Tibial nerve (tissue), 4 donors: ENCODE measurements at regions not wholly inside any gene's neighbourhood (a gene's known extent, or its start where the extent isn't known, plus 50 kb on each side); places are given as distances from the start of the nearest gene placed in this dataset.

Experiments used
- DNase-seq, 2 donors: peaks; one replicate each; pipeline ENCODE4 v3.0.0-alpha.2; 2019; ENCODE audit warnings: low spot score in 2 of 2
- H3K27ac ChIP-seq, 4 donors: fragments of 200-600 bp; sonication (generic) in 3 of 4; one replicate each; pipeline ENCODE4 v1.5.1; 2017 to 2019; ENCODE audit warnings: mild to moderate bottlenecking in 1 of 4
- H3K27me3 ChIP-seq, 2 donors: fragments of 200-600 bp; sonication (generic) in 1 of 2; one replicate each; pipeline versions ENCODE4 v1.5.1 to v1.6.0; 2017 to 2019
- H3K36me3 ChIP-seq, 3 donors: fragments of 200-600 bp; sonication (generic); one replicate each; pipeline ENCODE4 v1.5.1; 2018 to 2019
- H3K4me1 ChIP-seq, 4 donors: fragments of 200-600 bp; sonication (generic) in 3 of 4; one replicate each; pipeline ENCODE4 v1.5.1; 2017 to 2019
- H3K4me3 ChIP-seq, 4 donors: fragments of 200-600 bp; sonication (generic) in 3 of 4; one replicate each; pipeline ENCODE4 v1.5.1; 2017 to 2019; ENCODE audit warnings: mild to moderate bottlenecking in 1 of 4, moderate library complexity in 1 of 4
- H3K9me3 ChIP-seq, 4 donors: fragments of 200-600 bp; sonication (generic) in 3 of 4; one replicate each; pipeline ENCODE4 v1.5.1; 2017 to 2019
- EP300 ChIP-seq, 2 donors: sonication (generic); formaldehyde crosslinking; IDR thresholded peaks; one replicate each; pipeline ENCODE4 v1.6.1; 2017; ENCODE audit warnings: antibody characterized with exemption in 2 of 2, mild to moderate bottlenecking in 1 of 2
- POLR2A ChIP-seq, 2 donors: fragments of 450-650 bp; IDR thresholded peaks; one replicate each; pipeline ENCODE4 v1.6.1; 2017; ENCODE audit warnings: antibody characterized with exemption in 2 of 2, mild to moderate bottlenecking in 2 of 2, moderate library complexity in 2 of 2
- WGBS, 2 donors: methylation state at CpG; one replicate each; pipeline ENCODE4 v1.1.5; 2018; 5-methylcytosine and 5-hydroxymethylcytosine counted together
- TF ChIP-seq, protein P1 (sequence below), 5 experiments: fragments of 200-600 bp in 3 of 5; fragments of 450-650 bp in 2 of 5; sonication (generic) in 3 of 5; IDR thresholded peaks; one replicate each; pipeline ENCODE4 v1.5.1; 2016 to 2019; ENCODE audit warnings: antibody characterized with exemption in 5 of 5, mild to moderate bottlenecking in 3 of 5, moderate library complexity in 2 of 5

DNA sequence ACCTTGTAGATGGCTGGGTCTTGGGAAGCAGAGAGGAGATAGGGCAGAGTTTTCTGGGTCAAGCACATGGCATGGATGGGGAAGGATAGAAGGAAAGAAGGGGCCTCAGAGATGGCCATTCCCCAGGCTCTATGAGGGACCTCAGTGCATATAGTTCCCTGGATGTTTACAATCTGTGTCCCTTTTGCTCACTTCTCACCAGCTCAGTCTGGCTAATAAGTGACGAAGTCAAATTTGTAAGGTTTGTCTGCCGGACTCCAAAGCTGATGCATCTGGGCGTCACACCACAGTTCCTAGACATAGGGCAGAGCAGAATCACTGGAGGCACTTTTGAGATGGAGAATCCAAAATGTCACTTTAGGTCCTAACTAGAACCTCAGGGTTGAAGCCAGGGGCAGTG, 416.4 kb upstream of the PROX1 start:
- DNase-seq, result no peak
- H3K4me3 ChIP-seq, result no peak overlapping the region
- no peak for TF ChIP-seq POLR2A (IDR thresholded peaks at IDR 0.05)
- TF ChIP-seq EP300 (IDR thresholded peaks at IDR 0.05), result no peak
- TF ChIP-seq, protein P1, sequence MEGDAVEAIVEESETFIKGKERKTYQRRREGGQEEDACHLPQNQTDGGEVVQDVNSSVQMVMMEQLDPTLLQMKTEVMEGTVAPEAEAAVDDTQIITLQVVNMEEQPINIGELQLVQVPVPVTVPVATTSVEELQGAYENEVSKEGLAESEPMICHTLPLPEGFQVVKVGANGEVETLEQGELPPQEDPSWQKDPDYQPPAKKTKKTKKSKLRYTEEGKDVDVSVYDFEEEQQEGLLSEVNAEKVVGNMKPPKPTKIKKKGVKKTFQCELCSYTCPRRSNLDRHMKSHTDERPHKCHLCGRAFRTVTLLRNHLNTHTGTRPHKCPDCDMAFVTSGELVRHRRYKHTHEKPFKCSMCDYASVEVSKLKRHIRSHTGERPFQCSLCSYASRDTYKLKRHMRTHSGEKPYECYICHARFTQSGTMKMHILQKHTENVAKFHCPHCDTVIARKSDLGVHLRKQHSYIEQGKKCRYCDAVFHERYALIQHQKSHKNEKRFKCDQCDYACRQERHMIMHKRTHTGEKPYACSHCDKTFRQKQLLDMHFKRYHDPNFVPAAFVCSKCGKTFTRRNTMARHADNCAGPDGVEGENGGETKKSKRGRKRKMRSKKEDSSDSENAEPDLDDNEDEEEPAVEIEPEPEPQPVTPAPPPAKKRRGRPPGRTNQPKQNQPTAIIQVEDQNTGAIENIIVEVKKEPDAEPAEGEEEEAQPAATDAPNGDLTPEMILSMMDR (IDR thresholded peaks at IDR 0.05), result no peak
- H3K36me3 ChIP-seq, result no peaks in the 10 kb centered on the region
- 94 to 96% methylated on average over 3 of the region's 3 CpGs for WGBS, 2 donors
- no peak overlapping the region for H3K27ac ChIP-seq
- H3K27me3 ChIP-seq, result no peaks in the 10 kb centered on the region
- no peaks in the 10 kb centered on the region for H3K4me1 ChIP-seq
- H3K9me3 ChIP-seq, result no peaks in the 10 kb centered on the region

DNA sequence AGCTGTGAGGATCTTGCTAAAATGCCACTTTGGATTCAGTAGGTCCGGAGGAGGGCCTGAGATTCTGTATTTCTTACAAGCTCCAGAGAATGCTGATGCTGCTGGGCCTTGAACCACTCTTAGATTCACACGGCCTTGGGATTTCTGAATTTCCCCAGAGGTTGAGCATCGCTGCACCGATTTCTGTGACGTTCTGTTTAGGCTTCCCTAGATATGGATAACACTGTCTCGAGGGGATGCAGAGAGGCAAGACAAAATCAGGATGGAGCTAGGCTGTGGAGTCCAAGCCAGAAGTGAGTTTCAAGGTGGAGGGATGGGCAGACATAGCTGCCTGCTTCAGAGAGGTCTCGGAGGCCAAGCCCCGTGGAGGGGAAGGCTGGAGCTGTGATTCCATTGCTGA, 415.9 kb upstream of the PROX1 start:
- H3K9me3 ChIP-seq, result no peaks in the 10 kb centered on the region
- no peaks in the 10 kb centered on the region for H3K36me3 ChIP-seq
- no peaks in the 10 kb centered on the region for H3K27me3 ChIP-seq
- WGBS, 2 donors, result 83 to 93% methylated on average over 8 of the region's 8 CpGs
- TF ChIP-seq, protein P1 (IDR thresholded peaks at IDR 0.05), result no peak
- TF ChIP-seq POLR2A (IDR thresholded peaks at IDR 0.05) (no peak), EP300 (IDR thresholded peaks at IDR 0.05) (no peak)
- no peak overlapping the region for H3K4me3 ChIP-seq
- H3K4me1 ChIP-seq, result no peaks in the 10 kb centered on the region
- no peak overlapping the region for H3K27ac ChIP-seq
- no peak for DNase-seq

DNA sequence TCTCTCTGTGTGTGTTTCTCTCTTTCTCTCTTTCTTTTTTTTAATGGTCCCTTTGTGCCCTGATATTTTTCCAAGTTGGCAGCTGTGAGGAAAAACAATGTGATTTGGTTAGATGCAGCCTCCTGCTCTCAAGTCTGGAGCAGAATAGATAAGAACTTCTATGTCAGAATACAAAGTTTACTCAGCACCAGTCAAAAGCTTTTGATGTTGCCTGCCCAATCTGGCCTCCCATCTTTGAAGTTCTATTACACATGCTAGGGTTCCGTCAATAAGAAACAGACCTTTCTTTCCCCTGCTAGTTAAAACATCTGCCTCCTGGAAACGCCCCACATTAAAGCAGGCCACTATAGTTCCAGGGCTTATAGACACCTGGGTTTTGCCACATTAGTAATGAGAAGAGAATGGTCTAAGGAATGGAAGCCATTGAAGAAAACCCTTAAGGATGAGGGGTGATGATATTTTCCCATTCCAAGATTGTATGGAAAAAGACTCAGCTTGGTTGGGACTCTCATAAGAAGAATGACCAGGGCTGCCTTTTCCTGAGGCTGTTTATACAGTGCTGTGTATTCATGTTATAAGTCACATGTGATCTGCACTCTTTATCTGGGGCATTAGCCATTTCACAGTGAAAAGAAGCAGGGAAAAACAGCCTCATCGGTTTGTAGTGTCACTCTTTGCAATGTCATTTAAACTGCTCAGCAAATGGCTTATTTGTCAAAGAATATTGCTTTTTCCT, 414.7 kb upstream of the PROX1 start:
- TF ChIP-seq POLR2A (IDR thresholded peaks at IDR 0.05) (no peak), EP300 (IDR thresholded peaks at IDR 0.05) (no peak)
- TF ChIP-seq, protein P1 (IDR thresholded peaks at IDR 0.05), result no peak
- Histone ChIP-seq H3K27me3 (no peaks in the 10 kb centered on the region), H3K4me1 (no peaks in the 10 kb centered on the region), H3K9me3 (peaks cover 0 to 7% (median 0%) of the 10 kb centered on the region in 4 donors), H3K27ac (no peak overlapping the region), H3K36me3 (no peaks in the 10 kb centered on the region), H3K4me3 (no peak overlapping the region)
- DNase-seq, result no peak
- WGBS, 2 donors, result 53 to 57% methylated on average over 3 of the region's 3 CpGs

DNA sequence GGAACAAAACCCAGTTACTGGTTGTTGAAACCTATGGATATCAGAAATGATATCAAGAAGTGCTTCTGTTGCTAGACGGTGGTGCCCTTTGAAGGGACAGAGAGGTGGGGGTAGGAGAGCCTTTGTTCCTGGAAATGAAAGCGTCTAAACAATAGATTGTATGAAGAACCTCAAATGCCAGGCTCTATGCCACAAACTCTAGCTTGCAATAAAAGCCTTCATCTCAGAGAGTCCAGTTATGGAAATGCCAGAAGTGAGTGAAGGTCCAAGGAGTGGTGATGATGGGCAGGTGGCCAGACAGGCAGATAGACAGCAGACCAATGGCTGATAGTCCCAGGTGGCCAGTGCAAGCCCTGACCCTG, 414.1 kb upstream of the PROX1 start:
- Histone ChIP-seq H3K9me3 (peaks cover 0 to 10% (median 0%) of the 10 kb centered on the region in 4 donors), H3K4me3 (no peak overlapping the region), H3K27ac (no peak overlapping the region), H3K4me1 (no peaks in the 10 kb centered on the region), H3K36me3 (no peaks in the 10 kb centered on the region), H3K27me3 (no peaks in the 10 kb centered on the region)
- no peak for DNase-seq
- 57 to 65% methylated on average over 2 of the region's 2 CpGs for WGBS, 2 donors
- TF ChIP-seq, protein P1 (IDR thresholded peaks at IDR 0.05), result no peak
- no peak for TF ChIP-seq EP300 (IDR thresholded peaks at IDR 0.05)
- no peak for TF ChIP-seq POLR2A (IDR thresholded peaks at IDR 0.05)

DNA sequence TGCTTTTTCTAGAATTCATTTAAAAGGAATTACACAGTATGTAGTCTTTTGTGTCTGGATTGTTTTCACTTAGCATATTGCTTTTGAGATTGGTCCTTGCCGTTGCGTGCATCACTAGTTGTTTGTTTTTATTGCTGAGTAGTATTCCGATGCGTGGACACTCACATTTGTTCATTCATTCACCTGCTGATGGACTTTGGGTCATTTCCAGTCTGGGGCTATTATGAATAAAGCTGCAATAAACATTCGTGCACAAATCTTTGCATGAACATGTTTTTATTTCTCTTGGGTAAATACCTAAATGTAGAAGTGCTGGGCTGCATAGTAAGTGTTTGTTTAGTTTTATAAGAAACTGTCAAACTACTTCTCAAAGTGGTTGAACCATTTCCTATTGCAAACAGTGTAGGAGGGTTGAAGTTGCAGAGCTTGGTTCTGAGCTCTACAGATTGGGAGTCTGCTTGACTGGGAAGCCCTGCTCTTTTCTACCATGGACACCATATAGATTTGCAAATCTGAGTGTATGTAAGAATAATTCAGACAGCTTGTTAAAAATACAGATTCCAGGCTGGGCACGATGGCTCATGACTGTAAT, 404.7 kb upstream of the PROX1 start:
- no peak for DNase-seq
- 74 to 85% methylated on average over 6 of the region's 6 CpGs for WGBS, 2 donors

More for the DNA sequence above, 404.7 kb upstream of the PROX1 start:
- Histone ChIP-seq H3K9me3 (peaks cover 0 to 2% (median 0%) of the 10 kb centered on the region in 4 donors), H3K27ac (no peak overlapping the region), H3K36me3 (no peaks in the 10 kb centered on the region), H3K27me3 (no peaks in the 10 kb centered on the region), H3K4me3 (no peak overlapping the region), H3K4me1 (no peaks in the 10 kb centered on the region)
- TF ChIP-seq POLR2A (IDR thresholded peaks at IDR 0.05) (no peak), EP300 (IDR thresholded peaks at IDR 0.05) (no peak)
- TF ChIP-seq, protein P1 (IDR thresholded peaks at IDR 0.05), result no peak
